HEK293T (cell line): ENCODE measurements at regions not wholly inside any gene's neighbourhood (a gene's known extent, or its start where the extent isn't known, plus 50 kb on each side); places are given as distances from the start of the nearest gene placed in this dataset.

ENCODE experiments used
- BHLHE40 ChIP-seq: fragments of 450-650 bp; IDR thresholded peaks from 2 replicates; pipeline ENCODE4 v1.6.1; 2016; ENCODE audit warnings: mild to moderate bottlenecking, moderate library complexity, borderline replicate concordance
- ELF4 ChIP-seq: fragments of 450-650 bp; IDR thresholded peaks from 2 replicates; pipeline ENCODE4 v1.6.1; 2017; ENCODE audit warnings: antibody characterized with exemption
- FOXA1 ChIP-seq: fragments of 450-650 bp; IDR thresholded peaks from 2 replicates; pipeline ENCODE4 v1.6.1; 2016; ENCODE audit warnings: mild to moderate bottlenecking
- FOXM1 ChIP-seq: fragments of 450-650 bp; IDR thresholded peaks from 2 replicates; pipeline ENCODE4 v1.6.1; 2017; ENCODE audit warnings: mild to moderate bottlenecking, borderline replicate concordance
- HDGF ChIP-seq: fragments of 450-650 bp; IDR thresholded peaks from 2 replicates; pipeline ENCODE4 v1.6.1; 2017; ENCODE audit warnings: antibody characterized with exemption, borderline replicate concordance
- L3MBTL2 ChIP-seq: fragments of 450-650 bp; conservative IDR thresholded peaks from 2 replicates; pipeline ENCODE4 v1.6.1; 2016; ENCODE audit warnings: mild to moderate bottlenecking
- NFRKB ChIP-seq: fragments of 450-650 bp; IDR thresholded peaks from 2 replicates; pipeline ENCODE4 v1.6.1; 2016; ENCODE audit warnings: mild to moderate bottlenecking, moderate library complexity
- SP1 ChIP-seq: fragments of 450-650 bp; IDR thresholded peaks from 2 replicates; pipeline ENCODE4 v1.6.1; 2017
- SUZ12 ChIP-seq: fragments of 450-650 bp; IDR thresholded peaks from 2 replicates; pipeline ENCODE4 v1.6.1; 2016; ENCODE audit warnings: mild to moderate bottlenecking
- TARDBP ChIP-seq: fragments of 450-650 bp; IDR thresholded peaks from 2 replicates; pipeline ENCODE4 v1.6.1; 2016
- ZNF384 ChIP-seq: fragments of 450-650 bp; IDR thresholded peaks from 2 replicates; pipeline ENCODE4 v1.6.1; 2016

DNA sequence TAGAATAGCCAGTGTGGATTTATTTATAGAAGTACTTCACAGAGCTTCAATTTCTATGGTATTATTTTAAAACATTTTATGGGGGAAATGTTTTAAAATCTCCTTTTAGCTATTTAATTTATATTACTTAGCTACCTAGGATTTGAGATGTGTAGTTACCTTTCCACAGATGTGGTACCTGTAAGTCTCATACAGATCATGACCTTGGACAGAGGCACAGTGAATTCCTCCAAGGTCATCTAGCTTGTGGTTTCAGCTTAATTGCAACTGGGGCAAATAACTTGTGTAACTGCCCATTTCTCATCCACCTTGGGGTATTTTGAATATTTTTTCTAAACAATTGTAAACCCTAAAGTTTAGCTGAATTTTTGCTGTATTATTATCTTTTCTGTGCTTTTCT is 89.2 kb downstream of the DMRTA1 start:
- no peak for TF ChIP-seq FOXA1
- TF ChIP-seq ZNF384: no peak
- no peak for TF ChIP-seq TARDBP
- no peak for TF ChIP-seq L3MBTL2
- no peak for TF ChIP-seq BHLHE40
- TF ChIP-seq ELF4: no peak
- no peak for TF ChIP-seq HDGF
- no peak for TF ChIP-seq FOXM1
- TF ChIP-seq SUZ12: no peak
- no peak for TF ChIP-seq NFRKB
- no peak for TF ChIP-seq SP1
